ENCODE measurements at regions not wholly inside any gene's neighbourhood (a gene's known extent, or its start where the extent isn't known, plus 50 kb on each side); places are given as distances from the start of the nearest gene placed in this dataset.

DNA sequence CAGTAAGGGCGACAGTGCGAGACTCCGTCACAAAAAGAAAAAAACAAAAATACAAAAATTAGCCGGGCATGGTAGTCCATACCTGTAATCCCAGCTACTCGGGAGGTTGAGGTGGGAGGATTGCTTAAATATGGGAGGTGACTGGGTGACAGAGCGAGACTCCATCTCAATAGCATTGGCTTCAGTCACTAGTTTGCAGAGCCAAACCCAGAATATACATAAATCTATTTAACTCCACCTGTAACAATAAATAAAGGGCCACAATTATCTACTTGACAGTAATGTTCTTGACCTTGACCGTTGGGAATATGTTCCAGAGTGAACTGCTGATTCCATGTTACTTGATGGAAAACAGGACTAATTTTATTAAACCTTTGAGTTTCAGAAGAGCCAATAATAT lies 198.9 kb upstream of the MDGA2 start:
- Mint-ChIP-seq H3K9me3 (peaks cover 4% of the 10 kb centered on the region), H3K27ac (no peak overlapping the region), H3K27me3 (no peaks in the 10 kb centered on the region), H3K4me3 (no peak overlapping the region), H3K36me3 (ENCODE audit: low read depth) (no peaks in the 10 kb centered on the region), H3K4me1 (no peaks in the 10 kb centered on the region)
- no peak for ATAC-seq (replicated peaks)

DNA sequence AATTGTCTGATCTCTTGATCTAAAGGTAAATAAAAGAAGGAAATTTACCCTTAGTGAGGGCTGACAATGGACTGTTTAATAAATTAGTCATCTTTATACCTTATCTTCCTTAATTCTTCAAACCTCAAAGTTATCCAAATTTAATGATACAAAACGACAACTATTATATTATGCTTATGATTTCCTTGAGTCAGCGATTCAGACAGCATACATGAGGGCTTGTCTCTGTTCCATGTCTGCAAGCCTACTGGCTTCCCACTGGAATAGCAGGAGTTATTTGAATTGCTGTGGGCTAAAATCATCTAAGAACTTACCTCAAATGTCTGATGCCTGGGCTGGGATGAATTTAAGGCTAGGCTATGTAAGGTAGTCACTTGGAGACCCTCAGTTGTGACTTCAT lies 197.2 kb upstream of the MDGA2 start:
- no peak for ATAC-seq (replicated peaks)

DNA sequence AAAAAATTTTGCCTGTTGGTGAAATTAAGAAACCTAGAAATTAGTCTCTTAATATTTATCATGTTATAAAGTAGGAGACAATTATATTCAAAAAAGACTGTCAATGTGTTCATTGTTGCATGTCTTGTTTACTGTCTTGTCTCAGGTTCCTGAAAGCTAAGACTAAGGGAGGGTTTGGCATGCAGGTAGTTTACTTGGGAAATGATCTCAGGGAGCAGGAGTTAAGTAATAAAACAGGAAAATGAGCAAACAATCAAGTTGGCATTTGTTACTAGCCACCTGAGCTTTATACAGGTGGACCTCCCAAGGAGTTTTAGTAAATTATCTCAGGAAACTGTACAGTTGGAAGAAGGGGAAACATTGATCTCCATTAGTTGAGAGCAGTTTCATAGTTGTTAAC lies 188.0 kb upstream of the MDGA2 start:
- Mint-ChIP-seq H3K36me3 (ENCODE audit: low read depth) (no peaks in the 10 kb centered on the region), H3K27me3 (no peaks in the 10 kb centered on the region)

More for the DNA sequence above, 197.2 kb upstream of the MDGA2 start:
- Mint-ChIP-seq H3K9me3 (no peaks in the 10 kb centered on the region), H3K27ac (no peak overlapping the region), H3K4me1 (no peaks in the 10 kb centered on the region), H3K27me3 (no peaks in the 10 kb centered on the region), H3K36me3 (ENCODE audit: low read depth) (no peaks in the 10 kb centered on the region), H3K4me3 (no peak overlapping the region)

GRCh38 chr14:47857646-47858045 lies 182.2 kb upstream of the MDGA2 start:
- H3K4me1 Mint-ChIP-seq: no peaks in the 10 kb centered on the region
- peaks cover 26% of the 10 kb centered on the region for H3K9me3 Mint-ChIP-seq
- no peak overlapping the region for H3K4me3 Mint-ChIP-seq
- H3K27ac Mint-ChIP-seq: no peak overlapping the region
- no peaks in the 10 kb centered on the region for H3K36me3 Mint-ChIP-seq (ENCODE audit: low read depth)
- H3K27me3 Mint-ChIP-seq: no peaks in the 10 kb centered on the region
- no peak for ATAC-seq (replicated peaks)

More for the DNA sequence above, 188.0 kb upstream of the MDGA2 start:
- Mint-ChIP-seq H3K9me3 (peaks cover 8% of the 10 kb centered on the region), H3K27ac (no peak overlapping the region), H3K4me1 (no peaks in the 10 kb centered on the region), H3K4me3 (no peak overlapping the region)
- no peak for ATAC-seq (replicated peaks)

- Mint-ChIP-seq H3K4me1 (no peaks in the 10 kb centered on the region), H3K36me3 (ENCODE audit: low read depth) (no peaks in the 10 kb centered on the region), H3K27me3 (no peaks in the 10 kb centered on the region), H3K27ac (no peak overlapping the region), H3K4me3 (no peak overlapping the region), H3K9me3 (peaks cover 25% of the 10 kb centered on the region)
- ATAC-seq (replicated peaks): no peak
Measured at GRCh38 chr14:47852278-47852677, 176.9 kb upstream of the MDGA2 start.

- Mint-ChIP-seq H3K27me3 (no peaks in the 10 kb centered on the region), H3K36me3 (ENCODE audit: low read depth) (no peaks in the 10 kb centered on the region), H3K4me1 (no peaks in the 10 kb centered on the region), H3K4me3 (no peak overlapping the region), H3K9me3 (peaks cover 20% of the 10 kb centered on the region), H3K27ac (no peak overlapping the region)
- ATAC-seq (replicated peaks): no peak
Measured at GRCh38 chr14:47846008-47846407, 170.6 kb upstream of the MDGA2 start.

GRCh38 chr14:47843236-47843635 lies 167.8 kb upstream of the MDGA2 start:
- H3K27ac Mint-ChIP-seq: no peak overlapping the region
- H3K9me3 Mint-ChIP-seq: peaks cover 11% of the 10 kb centered on the region
- no peaks in the 10 kb centered on the region for H3K4me1 Mint-ChIP-seq
- H3K27me3 Mint-ChIP-seq: no peaks in the 10 kb centered on the region
- no peak for ATAC-seq (replicated peaks)
- H3K4me3 Mint-ChIP-seq: no peak overlapping the region
- no peaks in the 10 kb centered on the region for H3K36me3 Mint-ChIP-seq (ENCODE audit: low read depth)

- Mint-ChIP-seq H3K27ac (no peak overlapping the region), H3K36me3 (ENCODE audit: low read depth) (no peaks in the 10 kb centered on the region), H3K27me3 (no peaks in the 10 kb centered on the region), H3K4me1 (no peaks in the 10 kb centered on the region), H3K4me3 (no peak overlapping the region), H3K9me3 (peaks cover 8% of the 10 kb centered on the region)
- ATAC-seq (replicated peaks): no peak
Measured at GRCh38 chr14:47833011-47833410, 157.6 kb upstream of the MDGA2 start.

DNA sequence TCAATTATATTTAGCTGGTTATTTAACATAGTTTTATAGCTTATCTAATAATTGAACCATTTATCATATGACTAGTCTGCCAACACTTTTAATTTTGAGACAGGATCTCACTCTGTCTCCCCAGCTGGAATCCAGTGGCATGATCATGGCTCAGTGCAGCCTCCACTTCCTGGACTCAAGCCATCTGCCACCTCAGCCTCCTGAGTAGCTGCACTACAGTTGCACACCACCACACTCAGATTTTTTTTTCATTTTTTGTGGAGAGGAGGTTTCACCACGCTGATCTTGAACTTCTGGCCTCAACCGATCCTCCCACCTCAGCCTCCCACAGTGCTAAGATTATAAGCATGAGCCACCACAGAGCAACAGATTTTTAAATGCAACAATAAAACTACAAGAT lies 151.4 kb upstream of the MDGA2 start:
- no peaks in the 10 kb centered on the region for H3K36me3 Mint-ChIP-seq (ENCODE audit: low read depth)
- H3K4me3 Mint-ChIP-seq: no peak overlapping the region
- H3K4me1 Mint-ChIP-seq: no peaks in the 10 kb centered on the region
- no peak overlapping the region for H3K27ac Mint-ChIP-seq
- ATAC-seq (replicated peaks): no peak
- peaks cover 4% of the 10 kb centered on the region for H3K9me3 Mint-ChIP-seq
- H3K27me3 Mint-ChIP-seq: no peaks in the 10 kb centered on the region

DNA sequence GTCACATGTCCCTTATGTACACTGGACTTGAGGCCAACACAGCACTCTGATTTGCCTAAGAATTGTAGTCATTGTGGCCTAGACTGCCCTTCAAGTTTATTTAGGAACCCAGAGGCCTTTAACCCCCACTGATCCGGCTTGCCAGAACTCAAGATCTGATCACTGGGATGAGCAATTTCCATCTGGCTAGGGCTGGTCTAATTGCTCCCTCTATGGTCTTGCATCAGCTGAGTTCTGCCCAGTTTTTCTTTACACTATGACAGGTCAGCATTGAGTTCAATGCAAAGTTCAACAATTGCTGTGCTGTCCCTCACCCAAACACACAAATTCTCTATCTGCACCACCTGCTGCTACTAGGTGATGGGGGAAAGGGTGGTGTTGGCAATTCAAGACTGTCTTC lies 146.9 kb upstream of the MDGA2 start:
- Mint-ChIP-seq H3K36me3 (ENCODE audit: low read depth) (no peaks in the 10 kb centered on the region), H3K27me3 (no peaks in the 10 kb centered on the region), H3K27ac (no peak overlapping the region), H3K9me3 (peaks cover 23% of the 10 kb centered on the region), H3K4me1 (no peaks in the 10 kb centered on the region), H3K4me3 (no peak overlapping the region)
- ATAC-seq (replicated peaks): no peak

DNA sequence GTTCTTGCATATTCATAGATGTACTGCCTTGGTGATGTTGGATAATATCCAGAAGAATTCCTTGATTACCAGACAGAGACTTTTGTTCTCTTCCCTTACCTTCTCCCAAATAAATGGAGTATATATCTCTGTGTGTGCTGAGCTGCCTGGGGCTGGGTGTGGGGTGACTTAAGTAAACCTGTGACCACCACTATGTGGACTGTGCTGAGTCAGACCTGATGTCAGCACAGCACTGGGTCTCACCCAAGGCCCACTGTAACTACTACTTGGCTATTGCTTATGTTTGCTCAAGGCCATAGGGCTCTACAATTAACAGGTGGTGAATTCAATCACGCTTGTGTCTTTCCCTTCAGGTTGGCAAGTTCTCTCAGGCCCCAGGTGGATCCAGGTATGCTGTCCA lies 145.7 kb upstream of the MDGA2 start:
- H3K4me1 Mint-ChIP-seq: no peaks in the 10 kb centered on the region
- ATAC-seq (replicated peaks): no peak
- no peaks in the 10 kb centered on the region for H3K36me3 Mint-ChIP-seq (ENCODE audit: low read depth)
- no peak overlapping the region for H3K4me3 Mint-ChIP-seq
- H3K9me3 Mint-ChIP-seq: peaks cover 33% of the 10 kb centered on the region
- no peak overlapping the region for H3K27ac Mint-ChIP-seq
- no peaks in the 10 kb centered on the region for H3K27me3 Mint-ChIP-seq

DNA sequence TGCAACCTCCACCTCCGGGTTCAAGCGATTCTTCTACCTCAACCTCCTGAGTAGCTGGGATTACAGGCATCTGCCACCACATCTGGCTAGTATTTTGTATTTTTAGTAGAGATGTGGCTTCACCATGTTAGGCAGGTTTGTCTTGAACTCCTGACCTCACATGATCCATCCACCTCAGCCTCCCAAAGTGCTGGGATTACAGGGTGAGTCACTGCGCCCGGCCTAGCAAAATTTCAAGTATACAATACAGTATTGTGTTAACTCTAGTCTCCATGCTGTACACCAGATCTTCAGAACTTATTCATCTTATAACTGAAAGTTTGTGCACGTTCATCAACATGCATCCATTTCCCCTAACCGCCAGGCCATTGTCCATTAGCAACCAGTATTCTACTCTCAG lies 115.1 kb upstream of the MDGA2 start:
- no peaks in the 10 kb centered on the region for H3K27me3 Mint-ChIP-seq
- no peaks in the 10 kb centered on the region for H3K4me1 Mint-ChIP-seq
- peaks cover 9% of the 10 kb centered on the region for H3K9me3 Mint-ChIP-seq
- H3K36me3 Mint-ChIP-seq (ENCODE audit: low read depth): no peaks in the 10 kb centered on the region
- H3K4me3 Mint-ChIP-seq: no peak overlapping the region
- H3K27ac Mint-ChIP-seq: no peak overlapping the region
- no peak for ATAC-seq (replicated peaks)

DNA sequence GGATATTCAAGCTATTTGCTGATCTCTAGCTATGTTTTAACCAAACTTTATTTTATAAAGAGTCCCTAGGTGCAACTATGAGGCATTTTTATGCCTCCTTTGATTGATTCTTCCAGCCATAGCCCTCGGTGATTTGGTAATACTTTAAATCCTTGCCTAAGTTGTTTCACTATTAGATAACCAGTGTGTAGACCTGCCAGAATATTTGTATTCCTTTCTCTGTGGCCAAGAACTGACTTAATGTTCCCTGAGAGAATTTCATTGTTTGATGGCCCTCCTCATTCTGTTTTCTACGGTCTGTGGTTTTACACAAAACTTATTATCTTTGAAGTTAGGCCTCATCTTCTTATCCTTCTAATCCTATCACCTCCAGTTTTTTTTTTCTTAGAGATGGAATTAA lies 109.7 kb upstream of the MDGA2 start:
- Mint-ChIP-seq H3K27me3 (no peaks in the 10 kb centered on the region), H3K4me3 (no peak overlapping the region), H3K36me3 (ENCODE audit: low read depth) (no peaks in the 10 kb centered on the region), H3K9me3 (peaks cover 16% of the 10 kb centered on the region), H3K27ac (no peak overlapping the region), H3K4me1 (no peaks in the 10 kb centered on the region)
- ATAC-seq (replicated peaks): no peak

GRCh38 chr14:47778631-47779030 lies 103.2 kb upstream of the MDGA2 start:
- H3K36me3 Mint-ChIP-seq (ENCODE audit: low read depth): no peaks in the 10 kb centered on the region
- peaks cover 17% of the 10 kb centered on the region for H3K9me3 Mint-ChIP-seq
- H3K27ac Mint-ChIP-seq: no peak overlapping the region
- ATAC-seq (replicated peaks): no peak
- H3K4me1 Mint-ChIP-seq: no peaks in the 10 kb centered on the region
- H3K27me3 Mint-ChIP-seq: no peaks in the 10 kb centered on the region
- H3K4me3 Mint-ChIP-seq: no peak overlapping the region

- peaks cover 7% of the 10 kb centered on the region for H3K9me3 Mint-ChIP-seq
Measured at GRCh38 chr14:47772652-47773051, 97.2 kb upstream of the MDGA2 start.

GRCh38 chr14:47763188-47763854 lies 87.9 kb upstream of the MDGA2 start:
- H3K27ac Mint-ChIP-seq: no peak overlapping the region
- ATAC-seq (replicated peaks): no peak
- H3K27me3 Mint-ChIP-seq: no peaks in the 10 kb centered on the region

More at GRCh38 chr14:47772652-47773051, 97.2 kb upstream of the MDGA2 start:
- Mint-ChIP-seq H3K36me3 (ENCODE audit: low read depth) (no peaks in the 10 kb centered on the region), H3K27me3 (no peaks in the 10 kb centered on the region), H3K4me3 (no peak overlapping the region), H3K27ac (no peak overlapping the region), H3K4me1 (no peaks in the 10 kb centered on the region)
- no peak for ATAC-seq (replicated peaks)

More at GRCh38 chr14:47763188-47763854, 87.9 kb upstream of the MDGA2 start:
- Mint-ChIP-seq H3K4me3 (no peak overlapping the region), H3K9me3 (peaks cover 15% of the 10 kb centered on the region), H3K36me3 (ENCODE audit: low read depth) (no peaks in the 10 kb centered on the region), H3K4me1 (no peaks in the 10 kb centered on the region)

All from activated T-helper 17 cell treated with anti-CD3 and anti-CD28 coated beads, Interleukin-2, amount 50 U/mL, for 72 hours (primary cell).